GM18507 (cell line): ENCODE measurements at regions not wholly inside any gene's neighbourhood (a gene's known extent, or its start where the extent isn't known, plus 50 kb on each side); places are given as distances from the start of the nearest gene placed in this dataset.

ENCODE experiments used
- DNase-seq: peaks from one replicate; pipeline ENCODE4 v3.0.0; 2011; ENCODE audit warnings: low read depth; ENCODE audit not compliant: insufficient read length; ENCODE audit errors: extremely low spot score
- FAIRE-seq: peaks from 2 replicates; lab custom pipeline; 2011; peaks lifted over from hg19 to GRCh38; lab: Jason Lieb, UNC

DNA sequence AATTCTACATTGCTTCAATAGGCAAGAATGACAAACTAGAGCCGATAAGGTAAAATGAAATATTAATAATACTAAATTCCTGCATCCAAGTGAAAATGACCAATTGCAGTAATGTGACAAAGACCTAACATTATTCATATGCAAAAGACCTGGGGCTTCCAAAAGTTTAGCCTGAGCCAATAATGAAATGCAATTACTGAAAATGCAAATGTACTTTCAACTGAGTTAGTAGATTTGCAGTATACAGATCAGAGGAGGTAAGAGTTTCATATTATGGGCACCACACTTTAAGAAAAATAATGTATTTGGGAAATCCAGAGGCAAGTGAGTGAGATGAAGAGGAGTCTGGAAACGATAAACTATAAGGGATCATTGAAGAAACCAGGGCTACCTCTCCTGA is 193.7 kb upstream of the GMDS start:
- no peak for FAIRE-seq
- no peak for DNase-seq

DNA sequence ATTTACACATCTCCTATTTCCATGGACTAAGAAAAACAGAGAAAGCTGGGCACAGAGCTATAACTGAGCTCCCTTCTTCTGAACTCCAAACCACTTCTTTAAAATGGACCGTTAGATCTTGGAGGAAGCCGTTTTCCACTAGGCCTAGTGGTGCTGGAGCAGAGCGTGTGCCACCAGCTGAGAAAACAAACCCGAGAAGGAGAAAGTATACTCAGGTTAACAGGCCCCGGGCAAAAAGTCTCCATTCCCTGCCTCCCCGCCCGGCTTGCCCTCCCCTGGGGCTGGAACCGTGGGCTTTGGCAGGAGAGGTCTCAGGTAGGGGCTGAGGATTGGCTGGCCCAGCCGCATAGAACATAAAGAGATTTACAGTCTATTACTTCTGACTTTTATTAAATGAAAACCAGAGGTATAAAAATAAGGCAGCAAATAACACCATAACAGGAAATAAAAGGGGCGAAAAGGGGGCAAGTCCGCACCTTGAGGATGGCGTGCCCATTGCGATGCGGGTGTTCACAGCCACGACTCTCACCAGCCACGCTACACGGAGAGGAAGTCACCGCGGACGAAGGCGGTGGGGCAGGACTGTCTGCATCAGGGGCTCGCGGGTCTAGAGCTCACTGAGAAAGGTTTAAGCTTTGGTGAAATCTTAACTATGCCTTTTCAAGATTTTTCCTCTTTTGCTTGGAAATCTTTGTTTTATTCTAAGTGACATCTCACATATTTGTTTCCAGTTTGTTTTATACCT is 191.2 kb upstream of the GMDS start:
- DNase-seq (no peak), FAIRE-seq (no peak)

DNA sequence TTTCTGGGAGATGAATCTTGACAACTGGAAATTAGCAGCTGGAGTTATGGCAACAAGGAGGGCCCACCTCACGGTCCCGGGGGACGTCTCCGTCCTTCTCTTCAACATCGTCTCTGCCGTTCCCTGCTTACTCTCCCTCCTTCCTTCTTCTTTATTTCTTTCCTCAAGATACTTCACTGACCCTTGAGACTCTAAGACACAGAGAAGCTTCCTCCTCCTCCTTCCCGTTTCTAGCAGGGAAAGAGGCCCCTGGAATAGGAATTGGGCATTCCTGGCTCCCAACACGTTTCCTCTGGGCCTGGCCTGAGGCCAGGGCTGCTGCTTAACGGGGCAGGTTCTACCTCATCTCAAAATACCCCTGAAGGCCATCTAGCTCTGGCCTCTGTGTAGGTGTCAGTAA is 189.9 kb upstream of the GMDS start:
- no peak for FAIRE-seq
- DNase-seq, result no peak

- DNase-seq (no peak), FAIRE-seq (no peak)
Measured at GRCh38 chr6:2434912-2435311, 189.5 kb upstream of the GMDS start.

DNA sequence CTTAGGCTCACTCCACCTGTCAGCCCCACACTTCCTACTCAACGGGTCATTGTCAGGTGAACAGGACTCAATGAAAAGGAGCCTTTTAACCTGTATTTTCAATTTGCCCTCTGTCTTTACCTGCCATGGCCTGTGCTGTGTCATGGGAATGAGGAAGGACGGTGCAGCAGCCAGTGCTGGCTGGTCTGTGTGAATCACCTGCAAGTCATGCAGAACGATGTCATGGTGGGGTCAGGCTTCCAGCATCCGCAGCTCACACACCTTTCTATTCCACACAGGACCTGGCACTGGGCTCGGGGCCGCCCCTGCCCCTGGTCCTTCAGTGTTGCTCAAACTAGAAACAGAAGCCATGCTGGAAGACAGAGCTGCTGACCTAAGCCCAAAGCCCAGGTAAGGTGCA is 188.7 kb upstream of the GMDS start:
- DNase-seq (no peak), FAIRE-seq (no peak)

DNA sequence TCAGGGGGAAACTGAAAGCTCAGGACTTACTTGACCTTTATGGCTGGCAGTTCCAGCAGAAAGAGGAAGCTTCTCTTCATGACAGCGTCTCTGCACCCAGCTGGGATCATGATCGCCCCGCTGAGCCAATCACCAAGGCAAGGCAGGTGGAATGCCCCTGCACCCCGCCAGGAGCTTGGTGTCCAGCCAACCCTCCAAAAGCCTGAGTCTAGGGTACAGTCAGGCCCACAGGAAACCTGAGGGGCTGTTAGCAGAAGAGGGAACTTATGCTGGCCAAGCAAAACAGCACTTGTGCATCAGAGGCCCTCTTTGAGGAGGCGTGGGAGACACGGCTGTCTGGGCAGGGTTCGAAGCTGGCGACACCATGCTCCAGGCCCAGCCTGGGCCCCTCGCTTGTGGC is 188.3 kb upstream of the GMDS start:
- DNase-seq (no peak), FAIRE-seq (no peak)

DNA sequence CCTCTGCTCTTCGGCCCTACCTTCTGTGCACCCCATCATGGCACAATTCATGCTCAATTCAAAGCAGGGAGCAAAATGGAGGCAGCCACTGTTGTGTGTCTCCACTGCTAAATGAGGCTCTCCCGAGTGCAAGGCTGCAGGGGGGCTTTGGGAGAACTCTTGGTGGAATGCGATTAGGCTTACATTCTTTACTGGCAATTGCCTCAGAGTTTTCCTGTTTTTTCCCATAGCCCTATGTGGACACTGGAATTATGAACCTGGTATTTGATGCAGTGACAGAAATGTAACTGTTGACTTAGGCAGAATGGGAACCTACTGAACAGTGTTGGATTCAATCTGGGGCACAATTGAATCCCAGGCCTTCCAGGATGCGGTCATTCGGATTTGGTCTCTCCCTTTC is 187.9 kb upstream of the GMDS start:
- DNase-seq (no peak), FAIRE-seq (no peak)

DNA sequence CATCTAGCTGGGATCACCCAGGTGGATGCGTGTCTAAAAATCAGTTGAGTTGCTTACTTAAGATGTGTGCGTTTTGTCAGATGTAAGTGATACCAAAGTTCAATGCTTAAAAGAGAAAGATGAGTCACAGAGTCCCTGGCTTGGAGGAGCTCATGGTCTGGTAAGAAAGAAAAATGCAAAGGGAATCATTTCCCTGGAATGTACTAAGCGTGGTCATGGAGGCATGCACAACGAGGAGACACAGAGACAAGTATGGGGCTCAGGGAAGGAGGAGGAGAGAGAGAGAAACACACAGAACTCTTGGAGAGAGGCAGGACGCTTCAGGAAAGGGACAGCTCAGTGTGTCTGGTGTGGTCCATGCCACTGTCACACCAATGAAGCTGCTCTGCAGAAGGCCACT is 186.9 kb upstream of the GMDS start:
- DNase-seq (no peak), FAIRE-seq (no peak)

DNA sequence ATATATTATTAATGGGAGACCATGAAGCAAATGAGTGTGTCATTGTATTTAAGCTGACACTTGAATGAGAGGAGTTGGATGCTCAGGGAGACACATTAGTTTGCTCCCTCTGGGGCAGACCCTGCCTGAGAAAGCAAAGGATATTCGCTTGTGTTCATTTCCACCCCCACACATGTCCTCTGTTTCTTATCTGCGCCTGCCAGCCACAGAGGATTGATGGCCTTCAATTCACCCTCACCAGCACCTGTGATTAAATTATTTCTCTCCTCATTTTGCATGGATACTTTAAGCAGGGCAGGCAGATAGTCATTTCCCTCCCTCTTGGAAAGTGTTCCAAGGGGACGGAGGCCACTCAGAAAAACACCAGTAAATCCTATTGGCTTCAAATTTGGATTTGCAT is 185.2 kb upstream of the GMDS start:
- FAIRE-seq, result no peak
- DNase-seq, result no peak

DNA sequence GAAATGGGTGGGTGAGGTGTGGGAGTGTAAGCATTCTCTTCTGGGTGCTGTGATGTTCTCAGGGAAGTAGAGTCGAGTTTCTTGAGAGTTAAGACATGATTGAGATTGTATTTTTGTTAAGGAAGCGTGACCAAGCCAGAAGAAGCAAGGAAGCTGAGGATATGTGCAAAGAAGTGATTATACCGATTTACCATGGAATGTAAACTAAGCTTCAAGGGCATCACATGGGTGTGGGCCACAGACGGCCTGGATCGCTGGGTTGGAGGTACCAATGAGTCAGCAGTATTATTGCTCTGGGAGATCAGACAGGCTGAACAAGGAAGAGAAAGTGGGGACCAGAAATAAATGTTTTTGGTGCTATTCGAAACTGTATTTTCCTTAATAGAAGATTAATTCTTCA is 184.1 kb upstream of the GMDS start:
- no peak for DNase-seq
- no peak for FAIRE-seq

- FAIRE-seq, result no peak
Measured at GRCh38 chr6:2429032-2429431, 183.6 kb upstream of the GMDS start.

DNA sequence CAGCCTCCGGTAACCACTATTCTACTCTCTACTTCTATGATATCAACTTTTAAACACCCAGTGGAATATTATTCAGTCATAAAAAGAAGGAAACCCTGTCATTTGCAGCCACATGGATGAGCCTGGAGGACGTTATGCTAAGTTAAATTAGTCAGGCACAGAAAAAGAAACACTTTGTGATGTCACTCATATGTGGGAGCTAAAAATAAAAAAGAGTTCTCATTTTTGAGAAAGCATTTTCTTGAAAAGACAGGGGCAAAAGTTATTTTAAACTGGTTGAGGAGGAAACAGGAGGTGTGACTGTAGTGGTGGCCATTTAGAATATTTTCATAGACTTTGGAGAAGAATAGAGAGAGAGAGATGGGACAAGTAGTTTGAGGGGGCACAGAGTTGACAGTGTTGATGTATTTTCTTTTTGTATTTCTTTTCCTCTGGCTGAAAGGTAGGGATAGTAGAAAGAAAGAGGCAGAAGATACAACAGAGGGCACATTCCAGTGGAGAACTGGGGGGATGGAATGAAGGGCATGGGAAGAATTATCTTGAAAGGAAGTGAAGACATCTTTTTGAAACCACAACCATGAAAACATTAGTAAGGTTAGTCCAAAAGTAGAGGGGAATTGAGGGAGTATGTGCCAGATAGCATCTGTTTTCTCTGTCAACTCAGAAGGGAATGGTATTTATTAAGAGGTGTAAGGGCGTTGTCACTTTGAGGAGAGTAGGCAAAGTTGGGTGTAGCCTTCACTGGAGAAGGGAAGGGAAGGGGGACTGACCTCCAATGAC is 181.3 kb upstream of the GMDS start:
- FAIRE-seq, result no peak
- no peak for DNase-seq

More at GRCh38 chr6:2429032-2429431, 183.6 kb upstream of the GMDS start:
- DNase-seq, result no peak

DNA sequence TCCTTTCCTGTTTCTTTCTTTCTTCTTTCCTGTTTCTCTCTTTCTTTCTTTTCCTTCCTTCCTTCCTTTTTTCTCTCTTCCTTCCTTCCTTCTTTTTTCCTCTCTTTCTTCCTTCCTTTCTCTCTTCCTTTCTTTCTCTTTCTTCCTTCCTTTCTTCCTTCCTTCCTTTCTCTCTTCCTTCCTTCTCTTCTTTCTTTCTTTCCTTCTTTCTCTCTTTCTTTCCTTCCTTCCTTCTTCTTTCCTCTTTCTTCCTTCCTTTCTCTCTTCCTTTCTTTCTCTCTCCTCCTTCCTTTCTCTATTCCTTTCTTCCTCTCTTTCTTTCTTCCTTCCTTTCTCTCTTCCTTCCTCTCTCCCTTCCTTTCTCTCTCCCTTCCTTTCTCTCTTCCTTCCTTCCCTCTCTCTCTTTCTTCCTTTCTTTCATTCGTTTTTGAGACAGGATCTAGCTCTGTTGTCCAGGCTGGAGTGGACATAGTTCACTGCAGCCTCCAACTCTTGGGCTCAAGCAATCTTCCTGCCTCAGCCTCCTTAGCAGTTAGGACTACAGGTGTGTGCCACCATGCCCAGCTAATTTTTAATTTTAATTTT is 170.8 kb upstream of the GMDS start:
- no peak for FAIRE-seq

DNA sequence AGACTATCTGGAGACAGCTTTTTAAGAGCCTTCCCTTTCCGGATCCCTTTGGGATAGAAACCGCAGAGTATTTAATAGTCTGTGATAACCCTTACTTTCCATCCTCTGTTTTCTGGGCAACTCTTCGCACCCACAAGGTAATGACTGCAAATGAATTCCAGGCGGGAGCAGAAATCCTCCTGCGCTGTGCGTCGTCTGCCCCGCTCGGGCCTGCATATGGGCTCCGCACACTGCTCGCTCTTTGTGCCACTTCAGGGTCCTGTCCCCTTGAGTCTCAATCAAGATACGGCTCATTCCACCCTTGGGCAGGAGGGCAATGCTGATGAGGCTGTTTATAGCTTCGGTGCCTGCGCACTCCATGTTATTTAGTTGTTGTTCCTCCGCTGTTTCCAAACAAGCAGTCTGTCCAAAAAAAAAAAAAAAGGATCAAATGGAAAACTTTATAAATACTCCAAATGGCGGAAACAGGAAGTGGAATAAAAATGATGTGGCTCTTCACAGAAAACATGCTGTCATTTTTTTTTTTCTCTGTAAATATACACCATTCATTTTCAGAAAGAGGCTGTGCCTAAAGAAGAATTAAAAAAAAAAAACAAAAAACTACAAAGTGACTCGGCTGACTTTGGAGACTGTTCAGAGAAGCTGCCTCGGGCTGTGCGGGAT is 169.6 kb upstream of the GMDS start:
- no peak for FAIRE-seq
- no peak for DNase-seq

More for the DNA sequence above, 170.8 kb upstream of the GMDS start:
- no peak for DNase-seq

GRCh38 chr6:2412731-2413130 is 167.3 kb upstream of the GMDS start:
- DNase-seq (no peak), FAIRE-seq (no peak)

DNA sequence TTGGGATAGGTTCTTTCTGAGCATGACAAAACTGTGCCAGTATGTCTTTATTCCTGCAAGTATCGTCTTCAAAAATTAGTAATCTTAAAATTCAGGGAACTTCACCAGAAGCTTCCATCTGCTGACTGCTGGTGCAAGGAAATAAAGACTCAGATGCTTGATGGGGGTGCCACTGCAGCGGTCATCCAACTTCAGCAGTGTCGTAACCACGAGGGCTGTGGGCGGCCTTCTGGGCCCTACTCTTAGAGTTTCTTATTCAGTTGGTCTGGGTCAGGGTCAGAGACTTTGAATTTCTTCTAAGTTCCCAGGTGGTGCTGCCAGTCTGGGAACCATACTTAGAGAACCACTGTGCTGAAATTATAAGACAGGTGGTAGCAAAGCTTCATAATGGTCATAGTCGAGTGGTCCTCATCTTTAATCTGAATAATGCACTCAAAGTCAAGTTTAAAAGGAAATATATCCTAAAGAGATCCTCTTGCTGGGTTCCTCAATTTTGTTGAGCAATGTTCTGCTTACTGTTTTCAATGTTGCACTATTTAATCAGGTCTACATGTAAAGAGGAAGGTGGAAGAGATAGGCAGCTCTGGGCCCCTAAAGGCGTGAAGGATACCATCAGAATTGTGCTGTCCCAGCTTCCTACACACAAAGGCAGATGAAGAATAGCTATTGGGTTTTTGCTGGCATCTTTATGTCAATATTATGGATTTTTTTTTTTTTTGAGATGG is 165.4 kb upstream of the GMDS start:
- DNase-seq (no peak), FAIRE-seq (no peak)

GRCh38 chr6:2407525-2407924 is 162.1 kb upstream of the GMDS start:
- DNase-seq (no peak), FAIRE-seq (no peak)

GRCh38 chr6:2404211-2404929 is 159.0 kb upstream of the GMDS start:
- FAIRE-seq (no peak), DNase-seq (no peak)

DNA sequence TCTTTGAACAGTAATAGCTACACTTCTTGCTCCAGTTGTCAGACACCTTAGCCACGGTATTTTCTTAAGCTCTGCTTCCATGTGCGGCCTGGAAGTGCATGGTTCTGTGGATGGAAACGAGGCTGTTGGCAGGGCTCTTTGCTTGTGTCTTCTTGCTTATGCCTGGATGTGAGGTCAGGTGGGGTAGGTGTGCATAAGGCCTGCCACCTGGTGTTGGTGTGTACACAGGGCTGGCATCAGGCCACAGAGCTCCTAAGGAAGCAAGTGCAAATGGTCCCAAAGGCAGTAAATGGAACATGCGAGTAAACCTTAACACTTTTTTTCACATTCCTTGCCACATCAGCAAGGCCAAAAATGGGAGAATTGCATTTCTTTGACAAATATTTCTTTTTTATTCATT is 158.1 kb upstream of the GMDS start:
- DNase-seq, result no peak

More for the DNA sequence above, 158.1 kb upstream of the GMDS start:
- FAIRE-seq, result no peak
